OCI-LY1 (cell line): ENCODE measurements at regions not wholly inside any gene's neighbourhood (a gene's known extent, or its start where the extent isn't known, plus 50 kb on each side); places are given as distances from the start of the nearest gene placed in this dataset.

Source experiments
- EZH2 ChIP-seq: fragments of 200-600 bp; sonication (generic), shearing (Covaris generic); IDR thresholded peaks from 2 replicates; pipeline ENCODE4 v1.8.0; 2017; ENCODE audit warnings: borderline replicate concordance, mixed run types, mild to moderate bottlenecking, antibody characterized with exemption, low read length, moderate library complexity, mixed read lengths
- TF ChIP-seq, protein P1 (sequence below): fragments of 200-600 bp; sonication (generic), shearing (Covaris generic); IDR thresholded peaks from 2 replicates; pipeline ENCODE4 v1.5.1; 2017; ENCODE audit warnings: mild to moderate bottlenecking, antibody characterized with exemption, low read length, moderate library complexity, mixed read lengths

DNA sequence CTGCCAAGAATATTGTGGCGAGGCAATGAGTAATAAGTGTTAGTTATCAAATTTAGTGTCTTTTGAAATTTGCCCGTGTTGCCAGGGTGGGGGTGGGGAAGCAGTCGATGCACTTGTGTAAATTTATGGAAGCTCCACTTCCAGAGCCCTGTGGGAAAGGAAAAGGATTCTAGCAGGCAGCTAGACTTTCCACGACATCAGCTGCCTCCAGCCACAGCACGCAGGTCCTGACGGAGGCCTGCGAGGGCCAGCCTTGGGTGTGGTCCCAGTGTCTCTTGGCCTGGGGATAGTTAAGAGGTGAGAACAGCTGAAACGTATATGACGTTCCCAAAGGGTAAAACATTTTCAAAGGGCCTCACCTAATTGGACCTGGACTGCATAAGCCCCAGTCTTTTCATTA lies 433.0 kb downstream of the TSHZ3 start:
- TF ChIP-seq EZH2 = no peak
- TF ChIP-seq, protein P1, sequence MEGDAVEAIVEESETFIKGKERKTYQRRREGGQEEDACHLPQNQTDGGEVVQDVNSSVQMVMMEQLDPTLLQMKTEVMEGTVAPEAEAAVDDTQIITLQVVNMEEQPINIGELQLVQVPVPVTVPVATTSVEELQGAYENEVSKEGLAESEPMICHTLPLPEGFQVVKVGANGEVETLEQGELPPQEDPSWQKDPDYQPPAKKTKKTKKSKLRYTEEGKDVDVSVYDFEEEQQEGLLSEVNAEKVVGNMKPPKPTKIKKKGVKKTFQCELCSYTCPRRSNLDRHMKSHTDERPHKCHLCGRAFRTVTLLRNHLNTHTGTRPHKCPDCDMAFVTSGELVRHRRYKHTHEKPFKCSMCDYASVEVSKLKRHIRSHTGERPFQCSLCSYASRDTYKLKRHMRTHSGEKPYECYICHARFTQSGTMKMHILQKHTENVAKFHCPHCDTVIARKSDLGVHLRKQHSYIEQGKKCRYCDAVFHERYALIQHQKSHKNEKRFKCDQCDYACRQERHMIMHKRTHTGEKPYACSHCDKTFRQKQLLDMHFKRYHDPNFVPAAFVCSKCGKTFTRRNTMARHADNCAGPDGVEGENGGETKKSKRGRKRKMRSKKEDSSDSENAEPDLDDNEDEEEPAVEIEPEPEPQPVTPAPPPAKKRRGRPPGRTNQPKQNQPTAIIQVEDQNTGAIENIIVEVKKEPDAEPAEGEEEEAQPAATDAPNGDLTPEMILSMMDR = no peak
